Limb (tissue), 2 donors: ENCODE measurements at regions not wholly inside any gene's neighbourhood (a gene's known extent, or its start where the extent isn't known, plus 50 kb on each side); places are given as distances from the start of the nearest gene placed in this dataset.

ENCODE experiments used
- DNase-seq, 2 donors: peaks; one replicate each; pipeline ENCODE4 v3.0.0-alpha.2; 2016; ENCODE audit errors: extremely low spot score in 2 of 2

DNA sequence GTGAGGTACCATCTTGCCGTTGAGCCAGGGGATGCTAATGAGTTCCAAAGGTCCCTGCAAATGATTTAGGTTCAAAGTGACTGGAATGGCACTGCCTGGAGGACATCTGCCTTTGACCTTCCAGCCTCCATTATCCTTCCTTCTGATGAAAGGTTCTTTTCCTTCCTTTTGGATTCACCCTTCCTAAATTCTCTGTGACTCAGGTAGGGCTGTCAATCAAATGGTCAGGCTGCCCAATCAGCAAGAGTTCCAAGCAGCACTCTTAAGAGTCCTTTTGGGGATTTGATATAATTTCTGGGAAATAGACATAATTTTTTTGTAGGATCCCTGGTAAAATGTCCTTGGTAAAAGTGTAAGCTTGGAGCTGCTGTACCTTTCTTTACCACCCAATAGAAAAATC lies 58.8 kb upstream of the LMO4 start:
- DNase-seq: no peak

GRCh38 chr1:87273291-87273690 lies 55.4 kb upstream of the LMO4 start:
- DNase-seq: no peak

- no peak for DNase-seq
These were observed 53.8 kb upstream of the LMO4 start for GRCh38 chr1:87274851-87275250.

DNA sequence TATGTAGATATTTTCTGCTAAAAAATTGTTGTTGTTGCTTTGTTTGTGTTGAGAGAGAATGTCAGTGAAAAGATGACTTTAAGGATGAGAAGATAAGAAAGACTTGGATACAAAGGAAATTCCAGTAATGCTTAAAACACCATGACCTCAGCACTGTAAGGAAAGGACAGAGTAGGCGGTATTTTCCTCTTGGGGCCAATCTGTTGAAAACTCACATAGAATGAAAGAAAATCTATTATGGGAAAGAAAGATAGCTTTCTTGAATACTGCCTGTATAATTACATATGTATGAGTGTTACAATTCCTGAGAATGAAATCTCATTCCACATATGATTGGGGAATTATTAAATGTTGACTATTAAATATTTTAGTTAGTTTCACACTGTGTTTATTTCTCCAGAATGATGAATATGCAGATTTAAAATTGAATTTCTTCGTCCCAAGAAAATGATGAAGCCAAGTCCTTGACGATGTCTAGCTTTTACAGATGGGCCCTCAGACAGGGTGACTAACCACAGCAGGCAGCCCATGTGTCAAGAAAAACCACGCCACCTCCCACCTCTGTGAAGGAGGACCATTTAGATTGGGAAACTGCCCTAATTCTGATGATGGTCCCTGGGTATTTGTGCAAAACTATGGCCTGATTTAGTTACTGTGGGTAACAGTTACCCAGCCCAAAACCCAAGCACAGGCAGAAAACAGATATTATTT lies 49.7 kb upstream of the LMO4 start:
- DNase-seq: peak in 1 of 2 donors; percentile 53
